K562 (cell line): ENCODE measurements at regions not wholly inside any gene's neighbourhood (a gene's known extent, or its start where the extent isn't known, plus 50 kb on each side); places are given as distances from the start of the nearest gene placed in this dataset. TPM values are rescaled to one million over a fixed set of nuclear protein-coding genes. Genes with fewer than 3 reads are reported as not detected.

Experiments used
- CREB1 ChIP-seq, 2 experiments: sonication (generic) in 1 of 2; formaldehyde crosslinking in 1 of 2; IDR thresholded peaks; 2 replicates each; pipeline versions ENCODE4 v1.6.1 to v1.8.0; 2012 to 2022; ENCODE audit warnings: inconsistent platforms in 1 of 2, mild to moderate bottlenecking in 1 of 2, missing genetic modification reagents in 1 of 2, moderate library complexity in 1 of 2
- microRNA counts: library from miRNA; unstranded; fragments of <30 nt; microRNA quantifications from one replicate; lab custom pipeline; 2016
- microRNA-seq: library from miRNA; unstranded; fragments of <30 nt; microRNA quantifications from one replicate; pipeline ENCODE4, GENCODE V29; 2018; ENCODE audit warnings: borderline microRNAs expressed
- small RNA-seq: library from RNA; depleted of rRNA; stranded (forward); fragments of <200 nt; gene quantifications from one replicate; pipeline ENCODE3, GENCODE V24; 2014
- TF ChIP-seq, protein P1 (sequence below): sonication (generic); formaldehyde crosslinking; IDR thresholded peaks from 2 replicates; pipeline ENCODE4 v1.8.0; 2022; ENCODE audit warnings: mild to moderate bottlenecking, missing genetic modification reagents

DNA sequence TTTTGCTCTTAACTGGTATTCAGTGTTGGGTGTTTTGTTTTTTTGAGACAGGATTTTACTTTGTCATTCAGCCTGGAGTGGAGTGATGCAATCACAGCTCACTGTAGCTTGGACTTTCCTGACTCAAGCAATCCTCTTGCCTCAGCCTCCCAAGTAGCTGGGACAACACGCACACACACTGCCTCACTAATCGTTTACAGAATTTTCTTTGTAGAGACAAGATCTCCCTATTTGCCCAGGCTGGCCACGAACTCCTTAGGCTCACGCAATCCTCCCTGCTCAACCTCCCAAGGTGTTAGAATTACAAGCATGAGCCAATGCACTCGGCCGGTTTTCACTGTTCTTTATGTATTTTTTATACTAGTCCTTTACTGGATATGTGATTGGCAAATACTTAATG is 51.0 kb upstream of the IGLL5 start (continued):
- TF ChIP-seq, protein P1, sequence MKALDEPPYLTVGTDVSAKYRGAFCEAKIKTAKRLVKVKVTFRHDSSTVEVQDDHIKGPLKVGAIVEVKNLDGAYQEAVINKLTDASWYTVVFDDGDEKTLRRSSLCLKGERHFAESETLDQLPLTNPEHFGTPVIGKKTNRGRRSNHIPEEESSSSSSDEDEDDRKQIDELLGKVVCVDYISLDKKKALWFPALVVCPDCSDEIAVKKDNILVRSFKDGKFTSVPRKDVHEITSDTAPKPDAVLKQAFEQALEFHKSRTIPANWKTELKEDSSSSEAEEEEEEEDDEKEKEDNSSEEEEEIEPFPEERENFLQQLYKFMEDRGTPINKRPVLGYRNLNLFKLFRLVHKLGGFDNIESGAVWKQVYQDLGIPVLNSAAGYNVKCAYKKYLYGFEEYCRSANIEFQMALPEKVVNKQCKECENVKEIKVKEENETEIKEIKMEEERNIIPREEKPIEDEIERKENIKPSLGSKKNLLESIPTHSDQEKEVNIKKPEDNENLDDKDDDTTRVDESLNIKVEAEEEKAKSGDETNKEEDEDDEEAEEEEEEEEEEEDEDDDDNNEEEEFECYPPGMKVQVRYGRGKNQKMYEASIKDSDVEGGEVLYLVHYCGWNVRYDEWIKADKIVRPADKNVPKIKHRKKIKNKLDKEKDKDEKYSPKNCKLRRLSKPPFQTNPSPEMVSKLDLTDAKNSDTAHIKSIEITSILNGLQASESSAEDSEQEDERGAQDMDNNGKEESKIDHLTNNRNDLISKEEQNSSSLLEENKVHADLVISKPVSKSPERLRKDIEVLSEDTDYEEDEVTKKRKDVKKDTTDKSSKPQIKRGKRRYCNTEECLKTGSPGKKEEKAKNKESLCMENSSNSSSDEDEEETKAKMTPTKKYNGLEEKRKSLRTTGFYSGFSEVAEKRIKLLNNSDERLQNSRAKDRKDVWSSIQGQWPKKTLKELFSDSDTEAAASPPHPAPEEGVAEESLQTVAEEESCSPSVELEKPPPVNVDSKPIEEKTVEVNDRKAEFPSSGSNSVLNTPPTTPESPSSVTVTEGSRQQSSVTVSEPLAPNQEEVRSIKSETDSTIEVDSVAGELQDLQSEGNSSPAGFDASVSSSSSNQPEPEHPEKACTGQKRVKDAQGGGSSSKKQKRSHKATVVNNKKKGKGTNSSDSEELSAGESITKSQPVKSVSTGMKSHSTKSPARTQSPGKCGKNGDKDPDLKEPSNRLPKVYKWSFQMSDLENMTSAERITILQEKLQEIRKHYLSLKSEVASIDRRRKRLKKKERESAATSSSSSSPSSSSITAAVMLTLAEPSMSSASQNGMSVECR (CRISPR knock-in tag), result 0 out of 2 replicates have a peak, but pooled peaks have one; percentile 13
- TF ChIP-seq CREB1 (IDR thresholded peaks at IDR 0.05), result no peak; the same call in 1 of the 2 replicates
- 0 out of 2 replicates have a peak, but pooled peaks have one; percentile 8 for TF ChIP-seq CREB1 (CRISPR knock-in tag; IDR thresholded peaks at IDR 0.05)

MicroRNAs in the stretch of these regions (microRNA counts, 767-probe panel; counts per million panel counts)
- not detected for microRNA hsa-miR-650 (lab: Ali Mortazavi, UCI)

Small RNA genes in the stretch of these regions (microRNA-seq; reads per million reads assigned to microRNA genes)
- not detected for gene MIR650

Small RNA genes in the stretch of these regions (small RNA-seq; reads per million reads assigned to genes)
- gene AC244157.1 (not detected), gene AC245028.1 (not detected), gene AC245028.2 (not detected), gene AC245028.3 (not detected), gene IGLV3-13 (not detected), gene IGLV3-15 (0.26 reads per million), gene IGLV3-17 (not detected), gene IGLVI-20 (not detected), gene IGLVVI-22-1 (not detected)
